HG03354 (cell line): ENCODE measurements at regions not wholly inside any gene's neighbourhood (a gene's known extent, or its start where the extent isn't known, plus 50 kb on each side); places are given as distances from the start of the nearest gene placed in this dataset.
"Not testable (repeated sequence)": the region's sequence is repeated elsewhere in the genome, so short reads cannot be mapped to it uniquely, and the experiment has no call there.

Source experiments
- ATAC-seq: cut with Tn5 transposase; IDR thresholded peaks from one replicate; pipeline ENCODE4 v1.9.1; 2021; ENCODE audit warnings: mild to moderate bottlenecking; ENCODE audit not compliant: unreplicated experiment, poor library complexity, severe bottlenecking

DNA sequence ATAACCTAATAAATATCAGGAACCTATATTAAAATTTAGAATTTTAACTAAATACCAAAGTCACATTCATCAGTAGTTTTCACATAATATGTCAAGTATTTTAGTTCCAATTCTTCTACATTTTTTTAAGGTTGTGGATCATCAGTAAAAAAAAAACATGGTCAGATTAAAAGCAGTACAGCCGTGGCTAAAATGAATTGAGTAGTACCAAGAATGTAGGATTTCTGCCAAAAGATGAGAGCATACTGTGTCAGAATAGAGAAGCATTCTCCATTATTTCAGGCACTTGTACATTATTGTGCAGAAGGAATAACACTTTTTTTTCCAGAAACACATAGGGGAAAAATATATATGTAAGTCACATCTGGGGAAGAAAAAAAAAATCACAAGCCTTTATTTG lies 1176.1 kb downstream of the CDH11 start:
- no peak for ATAC-seq

DNA sequence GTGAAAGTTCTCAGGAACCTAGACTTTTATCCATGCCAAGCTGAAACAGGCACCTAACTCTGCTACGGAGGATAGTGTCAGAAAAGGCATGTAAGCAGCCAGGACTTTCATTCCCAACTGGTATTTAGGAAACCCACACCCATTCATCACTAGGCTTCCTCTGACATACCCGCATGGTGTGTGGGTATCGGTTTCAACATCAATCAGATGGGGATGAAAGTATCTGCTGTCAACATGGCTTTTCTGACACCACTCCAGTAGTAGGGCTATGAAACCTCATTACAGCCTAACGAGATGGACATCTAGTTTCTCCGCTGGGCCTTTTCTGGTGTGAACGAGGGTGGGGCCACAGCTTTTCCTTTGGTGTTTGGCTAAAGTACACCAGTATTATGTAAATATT lies 1178.3 kb downstream of the CDH11 start:
- ATAC-seq = no peak

DNA sequence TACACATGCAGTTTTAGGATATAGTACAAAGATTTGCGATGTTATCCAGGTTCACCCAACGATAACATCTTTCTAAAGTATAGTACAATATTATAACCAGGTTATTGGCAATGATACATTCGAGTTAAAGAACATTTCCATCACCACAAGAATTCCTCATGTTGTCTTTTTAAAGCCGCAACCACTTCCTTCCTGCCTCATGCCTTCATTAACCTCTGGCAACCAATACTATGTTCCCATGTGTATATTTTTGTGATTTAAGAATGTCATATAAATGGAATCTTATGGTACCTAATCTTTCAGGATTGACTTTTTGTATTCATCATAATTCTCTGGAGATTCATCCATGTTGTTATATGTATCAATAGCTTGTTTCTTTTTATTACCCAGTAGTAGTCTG lies 1183.2 kb downstream of the CDH11 start:
- ATAC-seq = no peak

DNA sequence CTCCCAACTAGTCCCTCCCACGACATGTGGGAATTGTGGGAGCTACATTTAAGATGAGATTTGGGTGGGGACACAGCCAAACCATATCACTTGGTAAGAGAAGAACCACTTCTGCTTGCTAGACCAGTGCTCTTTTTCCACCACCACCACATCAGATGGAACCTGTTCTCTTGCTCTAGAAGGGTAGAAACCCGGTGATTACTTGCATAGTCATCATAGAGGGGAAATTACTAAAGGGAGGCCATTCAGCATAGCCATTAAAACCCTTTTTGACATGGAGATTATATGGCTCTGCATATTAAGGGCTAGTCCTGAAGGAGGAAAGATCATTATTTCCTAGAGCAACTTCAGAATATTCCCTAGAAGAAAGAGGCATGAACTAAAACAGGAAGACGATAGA lies 1188.0 kb downstream of the CDH11 start:
- ATAC-seq = no peak

DNA sequence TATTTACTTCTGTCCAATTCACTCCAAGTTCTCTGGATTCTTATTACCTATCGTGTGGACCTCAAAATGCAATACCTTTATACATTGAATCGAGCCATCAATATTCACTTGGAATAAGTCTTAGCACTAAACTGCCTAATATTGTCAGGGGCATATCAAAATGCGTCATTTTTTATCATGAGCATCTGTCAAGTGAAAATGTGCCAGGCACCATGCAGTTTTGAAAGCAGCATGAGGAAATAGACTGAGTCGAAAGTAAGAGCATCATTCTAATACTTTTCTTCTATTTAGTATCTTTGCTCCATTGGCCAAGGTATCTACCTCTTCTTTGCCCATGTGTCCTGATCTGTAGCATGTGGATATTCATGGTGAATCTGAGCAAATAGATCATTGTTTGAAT lies 1193.4 kb downstream of the CDH11 start:
- ATAC-seq = no peak

DNA sequence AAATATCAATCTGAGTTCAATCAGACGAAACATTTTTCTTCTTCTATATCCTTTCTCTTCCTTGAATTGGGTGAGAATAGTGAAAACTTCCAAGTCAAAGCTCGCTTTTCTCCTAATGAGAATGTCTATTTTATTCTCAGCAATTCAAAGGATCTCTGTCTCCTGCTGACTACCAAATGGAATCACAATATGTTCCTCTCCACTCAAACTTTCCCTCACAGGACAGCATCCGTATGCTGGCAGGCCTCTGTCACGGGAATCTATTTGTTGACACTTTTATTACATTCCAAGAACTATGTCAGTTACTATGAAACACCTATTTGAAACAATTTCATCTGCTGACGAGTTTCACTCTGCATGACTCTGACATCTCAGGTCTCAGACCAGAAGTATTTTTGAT lies 1196.6 kb downstream of the CDH11 start:
- ATAC-seq = no peak

DNA sequence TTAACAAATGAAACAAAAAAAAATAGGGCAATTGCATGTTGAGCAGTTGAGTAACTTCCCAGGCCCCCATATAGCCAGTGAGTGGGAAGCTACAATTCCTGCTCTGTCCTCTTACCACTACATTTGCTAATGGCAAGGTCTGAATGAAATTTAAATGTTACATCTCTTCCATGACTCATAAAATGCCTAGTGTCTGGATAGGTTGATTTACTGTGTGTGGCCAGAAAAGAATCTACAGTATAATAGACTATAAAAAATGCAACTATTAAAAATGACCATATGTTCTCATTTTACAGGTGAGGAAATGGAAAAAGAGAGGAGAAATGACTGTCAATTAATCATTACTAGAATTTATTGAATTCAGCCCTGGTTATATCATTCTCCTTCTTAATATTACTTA lies 1199.3 kb downstream of the CDH11 start:
- no peak for ATAC-seq

DNA sequence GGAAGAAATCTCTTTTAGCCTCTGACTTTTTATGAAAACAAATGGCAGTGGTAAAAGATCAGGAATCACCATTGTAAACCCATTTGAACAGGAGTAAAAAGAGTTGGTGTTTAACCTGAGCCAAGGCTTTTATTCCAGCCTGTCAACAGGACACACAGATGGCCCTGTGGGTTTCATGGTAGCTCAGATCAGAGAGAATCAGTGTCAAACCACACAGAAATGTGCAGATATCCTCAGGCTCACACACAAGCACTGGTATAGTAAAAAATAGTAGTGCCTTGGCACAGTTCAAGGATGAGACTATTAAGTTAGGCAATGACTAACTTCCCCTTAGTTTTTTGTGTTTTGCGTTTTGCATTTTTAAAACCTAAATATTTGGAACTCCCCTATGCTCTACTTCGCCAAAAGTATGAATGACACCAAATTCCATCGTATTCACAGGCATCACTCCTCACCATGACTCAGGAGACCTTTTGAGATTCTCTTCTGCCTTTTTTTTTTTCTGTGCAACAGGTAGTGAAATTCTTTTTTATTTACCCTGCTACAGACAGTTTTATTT lies 1200.0 kb downstream of the CDH11 start:
- no peak for ATAC-seq

DNA sequence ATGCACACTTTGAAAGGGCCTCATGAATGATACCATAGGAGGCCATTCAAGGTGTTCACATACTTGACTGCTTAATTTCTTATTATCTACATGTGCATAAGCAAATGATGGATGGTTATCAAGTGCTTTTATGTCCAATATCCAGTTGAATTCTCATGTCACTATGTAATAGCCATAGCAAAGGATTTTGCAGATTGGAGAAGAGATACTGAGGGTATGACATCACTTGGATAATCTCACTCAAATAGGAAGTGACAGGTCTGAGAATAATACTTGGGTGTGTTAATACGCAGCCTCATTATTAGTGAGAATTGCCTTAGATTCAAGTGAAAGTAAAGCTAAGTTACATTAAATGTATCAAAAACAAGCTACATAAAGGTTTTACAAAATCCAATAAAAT lies 1208.6 kb downstream of the CDH11 start:
- no peak for ATAC-seq

DNA sequence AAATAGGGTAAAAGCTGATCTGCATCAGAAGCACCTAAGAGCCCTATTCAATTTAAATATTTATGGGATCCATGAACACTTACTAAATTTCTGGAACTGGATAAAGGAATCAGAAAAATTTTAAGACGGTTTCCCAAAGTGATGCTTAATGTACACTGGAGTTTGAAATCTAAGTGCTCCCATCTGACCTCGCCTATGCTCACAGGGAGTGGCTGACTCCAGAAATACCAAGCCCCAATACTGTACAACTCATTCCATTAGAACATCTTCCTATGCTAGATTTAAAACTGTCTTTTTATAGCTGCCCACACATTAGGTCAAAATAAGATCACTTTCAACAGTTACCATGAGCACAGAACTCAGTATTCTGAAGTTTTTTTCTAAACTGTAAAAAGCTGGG lies 1214.6 kb downstream of the CDH11 start:
- no peak for ATAC-seq

DNA sequence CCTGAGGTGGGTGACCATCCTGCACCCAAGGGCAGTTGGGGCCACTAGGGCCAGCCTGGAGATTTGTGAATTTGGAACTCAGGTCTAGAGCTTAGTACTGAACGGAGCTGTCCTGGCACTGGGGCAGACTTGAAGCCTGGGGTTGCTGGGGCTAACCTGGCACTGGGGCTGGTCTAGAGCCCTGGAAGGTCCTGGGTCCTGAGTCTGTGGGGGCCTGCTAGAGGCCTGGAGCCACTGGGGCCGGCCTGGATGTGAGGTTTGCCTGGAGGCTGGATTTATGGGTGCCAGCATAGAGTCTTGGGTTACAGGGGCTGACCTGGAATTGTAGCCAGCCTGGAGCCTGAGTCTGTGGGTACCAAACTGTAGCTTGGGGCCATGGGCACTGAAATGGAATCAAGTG lies 1216.9 kb downstream of the CDH11 start:
- no peak for ATAC-seq

DNA sequence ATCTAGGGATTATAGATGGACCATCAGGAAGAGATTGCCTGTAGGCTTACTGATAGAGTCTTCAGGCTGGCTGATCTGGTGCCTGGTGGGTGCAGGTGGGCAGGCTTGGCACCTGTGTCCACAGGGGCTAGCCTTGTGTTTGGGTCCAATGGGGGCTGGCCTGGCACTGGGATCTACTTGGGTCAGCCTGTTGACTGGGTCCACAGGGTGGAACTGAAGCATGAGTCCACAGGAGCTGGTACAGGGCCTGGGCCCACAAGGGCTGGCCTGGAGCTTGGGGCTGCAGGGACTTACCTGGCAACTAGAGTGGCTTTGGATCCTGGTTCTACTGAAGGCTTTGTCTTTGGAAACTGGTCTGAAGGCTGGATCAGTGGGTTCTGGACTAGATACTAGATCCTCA lies 1217.7 kb downstream of the CDH11 start:
- no peak for ATAC-seq

DNA sequence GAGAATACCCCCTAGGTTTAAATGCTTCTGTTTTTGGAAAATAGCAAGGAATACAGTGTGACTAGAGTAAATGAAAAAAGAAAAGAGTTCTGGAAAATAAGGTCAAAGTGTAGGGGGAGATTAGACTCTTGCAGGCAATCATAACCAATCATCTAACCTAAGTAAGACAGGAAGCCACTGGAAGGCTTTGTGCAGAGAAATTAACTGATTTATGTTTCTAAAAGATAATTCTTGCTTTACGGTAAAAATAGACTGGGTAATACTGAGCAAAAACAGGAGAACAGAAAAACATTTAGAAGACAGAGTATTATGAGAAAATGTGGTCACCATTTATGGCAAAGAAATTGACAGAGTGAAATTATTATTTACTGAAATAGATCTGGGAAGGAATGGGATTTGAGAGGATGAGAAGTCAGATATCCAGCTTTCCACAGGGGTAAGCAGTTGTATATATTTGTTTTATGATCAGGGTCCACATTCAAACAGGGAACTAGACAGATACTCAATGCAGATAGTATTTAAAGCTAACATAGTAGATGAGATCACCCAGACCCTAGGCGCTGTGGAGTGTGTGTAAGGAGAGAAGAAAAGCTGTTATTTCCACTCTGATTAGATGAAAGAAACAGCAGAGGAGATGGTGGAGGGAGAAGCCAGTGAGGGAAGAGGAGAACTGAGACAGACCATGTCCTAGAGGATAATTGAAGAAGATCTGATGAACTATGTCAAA lies 1225.3 kb downstream of the CDH11 start:
- no peak for ATAC-seq

DNA sequence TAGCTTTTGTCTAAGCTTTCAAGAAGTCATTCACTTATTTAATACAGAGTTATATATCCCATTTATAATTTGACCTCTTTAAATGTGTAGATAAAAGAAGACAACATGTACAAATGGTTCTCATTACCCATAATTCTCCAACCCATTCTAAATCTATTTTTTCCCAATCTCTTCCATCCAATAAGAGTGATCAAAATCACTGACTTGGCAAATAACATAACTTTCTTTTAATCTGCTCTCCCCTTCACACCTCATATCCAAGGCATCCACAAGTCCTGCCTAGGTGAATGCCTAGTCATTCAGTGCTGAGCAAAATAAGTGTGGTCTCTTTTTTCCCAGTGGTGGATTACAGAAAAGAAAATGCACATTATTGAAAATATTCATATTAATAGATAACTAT lies 1231.1 kb downstream of the CDH11 start:
- ATAC-seq = no peak

DNA sequence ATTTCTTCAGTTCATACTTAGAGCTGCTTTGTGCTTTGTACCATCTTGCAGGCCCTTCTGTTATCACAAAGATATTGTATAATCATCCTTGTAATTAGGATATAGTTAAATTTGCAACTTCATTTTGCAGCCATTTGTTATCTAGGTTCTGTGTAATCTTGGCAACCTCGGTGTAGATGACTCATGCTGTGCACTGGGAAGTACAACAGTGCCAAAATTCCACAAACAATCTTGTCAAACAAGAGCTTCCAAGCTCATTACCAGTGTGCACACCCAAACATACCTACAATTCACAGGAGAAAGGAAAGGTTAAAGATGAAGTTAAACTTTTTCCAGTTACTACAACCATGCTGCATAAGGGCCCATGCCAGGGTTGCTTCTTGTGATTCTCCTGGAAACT lies 1231.8 kb downstream of the CDH11 start:
- no peak for ATAC-seq

DNA sequence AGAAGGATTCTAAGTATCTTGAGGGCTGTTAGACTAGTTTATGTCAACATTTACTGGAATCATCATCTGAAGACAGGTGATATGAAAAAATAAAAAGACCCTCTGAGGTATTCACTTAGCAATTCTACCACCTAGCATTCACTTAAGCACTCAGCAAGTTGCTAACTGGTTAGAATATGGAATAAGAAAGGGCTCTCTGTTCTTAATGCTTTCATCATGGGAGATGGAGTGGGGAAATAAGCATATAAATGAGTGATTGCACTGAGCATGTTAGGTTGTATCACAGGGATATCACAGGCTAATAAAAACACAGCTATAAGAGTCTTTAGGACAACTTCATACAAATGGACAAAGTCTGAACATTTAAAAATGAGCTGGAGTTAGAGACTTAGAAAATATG lies 1238.8 kb downstream of the CDH11 start:
- ATAC-seq = no peak

DNA sequence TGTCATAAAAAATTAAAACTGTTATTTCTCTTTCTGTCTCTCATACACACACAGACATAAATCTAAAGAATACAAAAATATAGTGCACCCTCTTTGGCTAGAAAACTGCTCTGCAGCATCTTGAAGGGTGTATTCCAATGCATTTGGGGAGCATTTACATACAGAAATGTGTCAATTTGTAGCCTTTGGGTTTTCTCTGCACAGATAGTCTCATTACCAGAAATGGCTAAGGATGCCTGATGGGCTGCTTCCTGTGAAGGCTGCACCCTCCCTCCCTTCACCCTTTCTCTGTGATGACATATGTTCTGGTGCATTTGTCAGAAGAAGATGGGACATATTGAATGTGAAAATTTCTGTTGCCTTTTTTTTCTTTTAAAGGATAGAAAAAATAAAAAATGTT lies 1239.3 kb downstream of the CDH11 start:
- no peak for ATAC-seq

DNA sequence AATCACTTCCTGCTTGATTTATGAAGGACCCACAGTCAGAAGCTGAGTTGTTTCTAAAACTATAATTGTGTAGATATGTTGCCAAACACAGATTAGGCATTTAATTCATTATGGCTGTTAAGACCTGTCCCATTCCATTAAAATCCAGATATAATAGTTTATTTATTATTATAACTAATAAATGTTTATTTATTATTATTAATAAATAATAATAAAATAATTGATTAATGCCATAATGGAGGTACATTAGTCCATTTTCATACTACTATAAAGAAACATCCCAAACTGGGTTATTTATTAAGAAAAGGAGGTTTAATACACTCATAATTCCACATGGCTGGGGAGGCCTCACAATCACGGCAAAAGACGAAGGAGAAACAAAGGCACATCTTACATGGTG lies 1240.9 kb downstream of the CDH11 start:
- ATAC-seq = no peak

DNA sequence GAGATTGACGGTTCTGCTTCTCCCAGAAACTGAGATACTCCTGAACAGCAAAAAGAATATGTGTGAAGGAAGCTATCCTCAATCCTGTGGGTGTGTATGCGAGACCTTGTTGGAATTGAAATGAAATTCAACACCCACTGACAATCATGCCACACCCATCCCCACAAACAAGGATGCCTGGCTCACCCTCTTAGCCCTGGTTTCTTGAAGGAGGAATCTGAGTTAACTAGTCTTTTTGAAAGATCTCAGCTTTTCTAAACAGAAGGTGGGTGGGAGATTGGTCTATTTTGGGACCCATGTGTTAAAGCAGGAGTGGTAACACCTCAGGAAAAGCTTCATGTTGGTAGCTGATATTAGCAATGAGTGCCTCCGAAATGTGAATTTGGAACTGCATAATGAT lies 1244.5 kb downstream of the CDH11 start:
- no peak for ATAC-seq

DNA sequence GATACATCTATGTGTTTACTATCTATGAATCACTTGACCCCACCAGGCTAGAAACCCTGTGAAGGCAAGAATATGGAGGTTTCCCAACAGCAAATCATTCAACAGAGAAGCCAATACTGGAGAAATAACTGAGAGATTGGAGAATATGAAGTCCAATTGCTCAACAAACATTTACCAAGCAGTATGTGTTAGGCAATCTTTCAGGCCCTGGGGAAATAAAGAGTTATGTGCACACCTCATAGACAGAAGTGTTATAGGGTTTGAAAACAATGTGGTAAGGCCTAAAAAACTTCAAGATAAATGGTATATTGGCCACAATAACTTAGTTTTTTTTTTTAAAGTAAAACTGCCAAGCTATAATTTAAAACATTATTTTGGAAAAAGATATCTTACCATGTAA lies 1245.8 kb downstream of the CDH11 start:
- ATAC-seq = no peak

DNA sequence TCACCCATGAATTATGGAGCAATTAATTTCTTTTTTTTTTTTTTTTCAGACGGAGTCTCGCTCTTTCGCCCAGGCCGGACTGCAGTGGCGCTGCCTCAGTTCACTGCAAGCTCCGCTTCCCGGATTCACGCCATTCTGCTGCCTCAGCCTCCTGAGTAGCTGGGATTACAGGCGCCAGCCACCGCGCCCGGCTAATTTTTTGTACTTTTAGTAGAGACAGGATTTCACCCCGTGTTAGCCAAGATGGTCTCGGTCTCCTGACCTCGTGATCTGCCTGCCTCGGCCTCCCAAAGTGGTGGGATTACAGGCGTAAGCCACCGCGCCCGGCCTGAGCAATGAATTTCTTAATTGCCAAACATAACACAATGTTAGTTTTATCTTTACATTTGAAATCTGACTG lies 1261.2 kb downstream of the CDH11 start:
- not testable (repeated sequence) for ATAC-seq

DNA sequence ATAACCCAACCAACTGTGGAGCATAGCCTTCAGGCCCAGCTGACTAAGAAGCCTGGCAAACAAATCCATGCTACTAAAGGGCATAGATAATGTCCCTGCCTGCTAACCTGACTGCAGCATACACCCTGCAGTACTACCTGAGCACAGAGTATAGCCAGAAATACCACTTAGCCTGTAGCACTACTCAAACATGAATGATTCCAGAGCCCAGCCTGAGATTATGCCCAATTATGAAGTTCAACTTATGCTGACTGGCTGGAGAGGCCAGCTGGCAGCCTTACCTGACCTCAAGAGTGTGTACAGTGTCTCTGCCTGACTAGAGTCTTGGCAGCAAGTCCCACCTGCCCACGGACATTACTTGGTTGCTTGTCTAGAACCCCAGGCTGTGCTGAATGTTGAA lies 1265.3 kb downstream of the CDH11 start:
- ATAC-seq = no peak
